GM19351 (cell line): ENCODE measurements at regions not wholly inside any gene's neighbourhood (a gene's known extent, or its start where the extent isn't known, plus 50 kb on each side); places are given as distances from the start of the nearest gene placed in this dataset.
"Not testable (repeated sequence)": the region's sequence is repeated elsewhere in the genome, so short reads cannot be mapped to it uniquely, and the experiment has no call there.

Experiments
- ATAC-seq: cut with Tn5 transposase; IDR thresholded peaks from one replicate; pipeline ENCODE4 v1.9.1; 2021; ENCODE audit warnings: mild to moderate bottlenecking, moderate library complexity; ENCODE audit not compliant: unreplicated experiment

DNA sequence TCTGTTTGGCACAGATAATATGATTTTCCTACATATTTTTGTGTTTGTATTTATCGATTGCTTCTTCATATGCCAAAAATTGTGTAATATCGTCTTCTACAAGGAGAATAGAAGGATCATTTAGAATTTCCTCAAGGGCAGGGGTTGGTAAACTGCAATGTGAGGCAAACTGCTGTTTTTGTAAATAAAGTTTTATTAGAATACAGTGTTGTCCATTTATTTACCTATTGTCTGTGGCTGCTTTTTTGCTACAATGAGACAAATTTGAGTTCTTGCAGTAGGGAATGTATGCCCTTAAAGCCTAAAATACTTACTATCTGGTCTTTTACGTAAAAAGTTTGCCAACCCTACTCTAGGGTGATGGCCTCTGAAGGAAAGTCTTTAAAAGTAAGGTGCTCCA lies 509.5 kb downstream of the TMEM114 start:
- no peak for ATAC-seq

GRCh38 chr16:8075271-8075670 lies 515.0 kb downstream of the TMEM114 start:
- ATAC-seq: no peak

DNA sequence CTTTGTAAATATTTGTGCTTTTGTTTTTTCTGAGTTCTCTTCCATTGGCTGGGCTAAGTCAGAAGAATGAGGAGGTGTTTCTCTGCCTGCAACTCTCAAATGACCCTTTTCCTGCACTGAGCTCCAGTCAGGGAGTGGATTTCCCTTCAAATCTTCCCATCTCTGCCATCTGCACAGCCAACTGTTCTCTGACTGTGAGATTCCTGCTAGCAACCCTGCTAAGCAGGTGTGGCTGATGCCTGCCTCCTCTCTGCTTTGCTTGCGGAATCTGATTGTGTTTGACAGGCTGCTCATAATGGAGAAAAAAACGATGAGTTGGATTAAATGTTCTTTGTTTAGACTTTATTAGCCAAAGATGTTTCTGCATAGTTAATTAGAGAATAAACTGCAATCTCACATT lies 519.8 kb downstream of the TMEM114 start:
- ATAC-seq: no peak

DNA sequence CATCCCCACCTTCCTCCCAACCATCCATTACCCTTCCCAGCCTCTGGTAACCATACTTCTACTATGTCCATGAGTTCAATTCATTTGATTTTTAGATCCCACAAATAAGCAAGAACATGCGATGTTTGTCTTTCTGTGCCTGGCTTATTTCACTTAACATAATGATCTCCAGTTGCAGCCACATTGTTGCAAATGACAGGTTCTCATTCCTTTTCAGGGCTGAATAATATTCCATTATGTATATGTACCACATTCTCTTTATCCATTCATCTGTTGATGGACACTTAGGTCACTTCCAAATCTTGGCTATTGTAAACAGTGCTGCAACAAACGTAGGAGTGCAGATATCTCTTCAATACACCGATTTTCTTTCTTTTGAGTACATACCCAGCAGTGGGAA lies 522.1 kb downstream of the TMEM114 start:
- ATAC-seq: not testable (repeated sequence)

GRCh38 chr16:8063159-8063558 lies 527.2 kb downstream of the TMEM114 start:
- ATAC-seq: no peak

DNA sequence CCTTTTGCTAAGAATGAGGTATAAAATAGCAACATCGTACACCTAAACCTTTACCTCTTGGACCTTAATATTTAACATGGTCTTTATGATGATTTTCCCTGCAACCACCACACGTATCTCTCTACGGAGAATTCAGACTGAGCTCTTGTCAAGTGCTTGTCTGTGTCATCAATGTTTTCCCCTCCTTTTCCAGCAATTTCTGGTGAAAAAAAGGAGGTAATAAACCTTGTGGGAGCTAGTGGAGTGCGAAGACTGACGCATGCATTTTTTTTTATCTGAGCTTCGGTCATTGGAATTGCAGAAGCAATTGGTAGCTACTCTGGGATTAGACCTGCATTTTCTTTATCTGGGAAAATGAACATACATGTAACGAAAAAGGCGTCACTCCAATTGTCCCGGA lies 527.6 kb downstream of the TMEM114 start:
- no peak for ATAC-seq

GRCh38 chr16:8055761-8056160 lies 534.5 kb downstream of the TMEM114 start:
- no peak for ATAC-seq

DNA sequence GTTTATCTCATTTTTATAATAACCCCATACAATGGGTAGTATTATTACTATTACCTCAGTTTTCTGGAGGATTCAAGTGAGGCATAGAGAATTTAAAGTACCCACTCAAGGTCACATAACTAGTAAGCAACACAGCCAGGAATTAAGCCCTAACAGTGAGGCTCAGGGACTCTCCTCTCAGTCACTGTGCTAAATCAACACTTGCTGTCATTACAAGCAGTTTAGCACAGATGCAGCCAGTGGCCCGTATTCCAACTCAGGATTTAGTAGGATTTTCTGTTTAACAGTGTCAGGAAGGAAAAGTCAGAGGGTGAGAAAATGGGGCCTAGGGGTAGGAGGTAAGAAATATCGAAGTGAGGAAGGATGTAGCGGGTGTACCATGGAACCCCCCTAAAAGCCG lies 536.9 kb downstream of the TMEM114 start:
- ATAC-seq: no peak

GRCh38 chr16:8048433-8048832 lies 541.9 kb downstream of the TMEM114 start:
- ATAC-seq: no peak

DNA sequence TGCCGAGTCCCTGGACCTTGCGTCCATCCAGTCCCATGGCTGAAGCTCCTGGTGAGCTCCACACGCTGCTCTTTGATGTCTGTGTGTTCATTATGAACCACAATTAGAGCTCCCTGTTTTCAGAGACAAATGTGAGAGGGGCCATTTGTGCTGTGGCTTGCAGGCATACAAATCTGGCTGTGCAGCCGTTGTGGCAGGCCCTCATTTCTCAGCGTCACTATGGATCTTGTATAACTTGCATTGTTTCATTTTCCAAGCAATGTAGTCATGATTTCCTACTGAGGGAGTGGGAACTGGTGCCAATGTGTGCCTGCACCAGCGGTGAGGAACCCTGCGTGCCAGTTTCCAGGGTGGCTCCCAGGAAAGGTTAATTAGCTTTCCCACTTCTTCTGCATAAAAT lies 542.6 kb downstream of the TMEM114 start:
- ATAC-seq: no peak

- no peak for ATAC-seq
Measured at GRCh38 chr16:8044796-8045195, 545.5 kb downstream of the TMEM114 start.

DNA sequence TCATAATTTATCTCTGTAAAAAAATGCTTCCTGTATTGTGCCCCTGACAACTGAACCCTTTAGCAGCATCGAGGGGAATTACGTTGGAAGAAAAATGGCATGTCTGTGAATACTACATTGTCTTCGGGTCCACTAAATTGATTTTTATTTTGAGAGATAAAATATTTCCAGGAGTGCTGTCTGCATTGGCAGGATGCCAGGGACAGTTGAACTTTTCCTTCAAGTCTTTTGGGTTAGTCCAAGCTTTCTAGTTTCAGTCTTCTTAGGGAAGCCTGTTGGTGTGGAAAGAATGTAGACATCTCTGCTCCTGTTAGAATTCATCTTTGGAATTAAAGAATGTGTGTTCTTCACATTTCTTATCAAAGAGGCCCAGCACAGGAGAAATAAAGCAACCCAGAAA lies 557.9 kb downstream of the TMEM114 start:
- ATAC-seq: no peak

- not testable (repeated sequence) for ATAC-seq
Measured at GRCh38 chr16:8030004-8030403, 560.3 kb downstream of the TMEM114 start.

DNA sequence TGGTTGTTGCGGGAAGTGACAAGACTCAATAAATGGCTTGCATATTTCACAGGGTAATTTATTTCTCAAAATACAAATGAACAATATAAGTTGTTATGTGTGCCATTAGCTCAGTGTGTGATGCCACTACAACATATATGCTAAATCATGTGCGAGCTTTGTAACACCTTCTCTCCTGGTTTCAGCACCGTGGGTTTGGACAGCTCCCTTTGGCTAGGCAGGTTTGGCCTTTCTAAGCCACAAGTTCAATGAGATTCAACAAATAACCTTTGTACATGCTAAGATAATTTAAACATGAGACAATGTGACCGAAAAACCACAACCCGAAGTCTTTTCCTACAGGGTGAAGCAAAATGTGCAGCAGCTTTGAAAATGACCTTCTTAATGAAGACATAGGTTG lies 563.9 kb downstream of the TMEM114 start:
- ATAC-seq: no peak

- no peak for ATAC-seq
Measured at GRCh38 chr16:8023326-8023725, 567.0 kb downstream of the TMEM114 start.

DNA sequence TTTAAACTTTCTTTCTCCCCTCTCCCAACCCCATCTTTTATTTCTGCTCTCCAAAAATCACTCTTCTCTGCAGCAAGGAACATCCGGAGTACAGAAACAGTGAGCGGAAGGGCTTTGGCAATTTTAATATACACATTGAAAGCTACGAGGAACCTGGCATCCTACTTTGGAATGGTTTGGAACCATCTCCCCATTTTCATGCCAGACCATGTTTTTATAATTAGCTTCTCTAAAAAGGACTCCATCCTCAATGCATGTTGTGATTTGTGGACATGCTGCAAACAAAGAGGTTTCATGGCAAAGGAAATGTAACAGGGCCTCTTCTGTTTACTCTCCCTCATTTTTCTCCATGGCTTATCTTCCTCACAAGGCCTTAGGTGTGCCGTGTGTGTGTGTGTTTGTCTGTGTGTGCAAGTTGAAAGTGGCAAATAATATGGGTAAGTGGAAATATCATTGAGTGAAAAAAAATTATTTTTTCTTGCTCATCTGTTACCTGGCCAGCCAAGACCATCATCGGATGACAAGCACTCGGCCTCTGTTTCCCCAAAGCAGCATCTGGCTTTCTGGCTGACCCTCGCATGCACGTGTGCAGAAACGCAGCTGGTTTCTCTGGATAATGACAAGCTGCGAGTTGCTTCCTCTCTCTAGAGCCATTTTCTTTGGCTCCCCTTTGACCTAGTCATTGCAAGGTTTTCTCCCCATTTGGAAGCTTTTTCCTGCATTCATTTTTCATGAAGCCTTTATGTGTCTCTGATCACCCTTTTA lies 585.0 kb downstream of the TMEM114 start:
- no peak for ATAC-seq

DNA sequence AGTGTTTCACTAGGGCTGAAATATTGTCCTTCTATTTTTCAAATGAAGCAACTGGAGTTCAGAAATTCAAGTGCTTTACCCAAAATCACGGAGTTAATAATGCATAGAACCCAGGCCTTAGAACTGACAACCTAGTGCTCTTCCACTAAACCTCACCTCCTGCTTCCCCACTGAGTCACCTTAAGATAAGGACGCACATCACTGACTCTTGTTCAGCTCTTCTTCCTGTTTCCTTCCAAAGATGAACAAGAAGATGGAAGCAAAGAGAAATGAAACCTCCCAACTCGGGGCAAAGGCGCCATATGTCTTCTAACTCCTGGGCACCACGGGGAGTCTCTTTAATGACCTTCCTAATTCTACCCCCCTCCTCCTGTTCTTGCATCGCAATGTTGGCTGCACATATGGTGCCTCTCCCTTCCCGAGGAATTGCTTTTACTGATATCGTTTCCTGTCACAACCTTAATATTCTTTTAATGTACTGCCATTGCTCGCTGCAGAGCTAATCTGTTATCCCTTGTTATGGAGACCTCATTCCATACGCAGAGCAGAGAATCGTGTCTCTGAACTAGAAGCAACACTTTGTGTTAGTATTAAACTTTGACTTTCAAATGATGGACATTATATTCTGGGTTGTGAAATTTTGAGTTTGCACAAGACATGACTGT lies 591.4 kb downstream of the TMEM114 start:
- no peak for ATAC-seq

- no peak for ATAC-seq
Measured at GRCh38 chr16:7997966-7998365, 592.3 kb downstream of the TMEM114 start.

- ATAC-seq: no peak
Measured at GRCh38 chr16:7992616-7993015, 597.7 kb downstream of the TMEM114 start.

GRCh38 chr16:7990626-7991260 lies 599.6 kb downstream of the TMEM114 start:
- ATAC-seq: no peak

DNA sequence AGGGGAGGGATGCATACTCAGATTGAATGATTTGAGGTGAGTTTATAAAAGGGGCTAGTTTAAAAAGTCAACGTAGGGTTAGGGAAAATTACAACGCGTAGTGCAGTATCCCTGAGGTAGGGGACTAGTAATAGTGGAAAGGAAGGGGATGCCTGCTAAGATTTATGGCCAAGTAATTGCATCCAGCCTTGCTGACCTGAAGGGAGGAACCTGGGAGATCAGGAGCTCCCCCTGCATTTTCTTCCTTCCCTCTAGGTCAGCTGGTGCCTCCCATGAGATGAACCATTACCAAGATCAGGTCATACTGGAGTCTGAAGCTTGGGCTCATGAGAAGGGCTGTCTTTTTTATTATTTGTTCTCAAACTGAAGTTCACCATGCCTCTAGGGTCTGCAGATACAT lies 606.6 kb downstream of the TMEM114 start:
- no peak for ATAC-seq

- ATAC-seq: no peak
Measured at GRCh38 chr16:7980133-7980483, 610.2 kb downstream of the TMEM114 start.
